GM18951 (cell line): ENCODE measurements at regions not wholly inside any gene's neighbourhood (a gene's known extent, or its start where the extent isn't known, plus 50 kb on each side); places are given as distances from the start of the nearest gene placed in this dataset.

Source experiments
- POLR2A ChIP-seq: IDR thresholded peaks from 4 replicates; pipeline ENCODE4 v1.6.1; 2011; ENCODE audit warnings: mild to moderate bottlenecking; ENCODE audit not compliant: insufficient read length, insufficient read depth; ENCODE audit errors: extremely low read depth
- in situ Hi-C: fragments of 300-500 bp; cut with MboI; formaldehyde crosslinking; loops from one replicate; pipeline ENCODE4 v1.12.0; 2022; ENCODE audit warnings: low sequenced_read_pairs, mixed read lengths, inconsistent platforms; ENCODE audit not compliant: unreplicated experiment

- in situ Hi-C loops, result no loop called here
- TF ChIP-seq POLR2A, result no peak
These were observed 90.3 kb upstream of the RTL6 start for GRCh38 chr22:44588348-44588747.

GRCh38 chr22:44587737-44588310 is 89.8 kb upstream of the RTL6 start:
- in situ Hi-C loops, result no loop called here

GRCh38 chr22:44586999-44587736 is 89.1 kb upstream of the RTL6 start:
- no peak for TF ChIP-seq POLR2A
- in situ Hi-C loops, result no loop called here

More at GRCh38 chr22:44587737-44588310, 89.8 kb upstream of the RTL6 start:
- TF ChIP-seq POLR2A, result no peak

- TF ChIP-seq POLR2A, result no peak
- in situ Hi-C loops, result no loop called here
These were observed 88.4 kb upstream of the RTL6 start for GRCh38 chr22:44586351-44586990.

GRCh38 chr22:44585559-44586350 is 87.7 kb upstream of the RTL6 start:
- TF ChIP-seq POLR2A, result no peak

GRCh38 chr22:44584256-44584902 is 86.3 kb upstream of the RTL6 start:
- no peak for TF ChIP-seq POLR2A
- in situ Hi-C loops, result no loop called here

More at GRCh38 chr22:44585559-44586350, 87.7 kb upstream of the RTL6 start:
- in situ Hi-C loops, result no loop called here

- in situ Hi-C loops, result no loop called here
- TF ChIP-seq POLR2A, result no peak
These were observed 85.8 kb upstream of the RTL6 start for GRCh38 chr22:44583854-44584253.

GRCh38 chr22:44583061-44583760 is 85.2 kb upstream of the RTL6 start:
- in situ Hi-C loops, result no loop called here

GRCh38 chr22:44582016-44582415 is 84.0 kb upstream of the RTL6 start:
- in situ Hi-C loops, result no loop called here
- TF ChIP-seq POLR2A, result no peak

More at GRCh38 chr22:44583061-44583760, 85.2 kb upstream of the RTL6 start:
- no peak for TF ChIP-seq POLR2A

- in situ Hi-C loops, result no loop called here
- no peak for TF ChIP-seq POLR2A
These were observed 83.0 kb upstream of the RTL6 start for GRCh38 chr22:44581096-44581435.

- TF ChIP-seq POLR2A, result no peak
- in situ Hi-C loops, result no loop called here
These were observed 82.4 kb upstream of the RTL6 start for GRCh38 chr22:44580176-44581095.
